Natural killer cell (primary cell): ENCODE measurements at regions not wholly inside any gene's neighbourhood (a gene's known extent, or its start where the extent isn't known, plus 50 kb on each side); places are given as distances from the start of the nearest gene placed in this dataset.

Source experiments
- ATAC-seq, 3 donors: fragments of 150-1000 bp in 2 of 3; fragments of 200-7000 bp in 1 of 3; cut with Tn5 transposase; 1 replicate in 1 of 3; 2 replicates in 2 of 3; pipeline ENCODE4 v1.10.0; 2021; ENCODE audit warnings: mild to moderate bottlenecking in 2 of 3, moderate library complexity in 2 of 3
- DNase-seq, 2 donors: peaks; one replicate each; pipeline versions ENCODE4 v3.0.0 to v3.0.0-alpha.2; 2013 to 2021; ENCODE audit warnings: mixed read lengths in 1 of 2
- H3K27ac ChIP-seq: one replicate; pipeline ENCODE4 v1.5.1; 2013; ENCODE audit warnings: mild to moderate bottlenecking, low read length
- H3K27me3 ChIP-seq: one replicate; pipeline ENCODE4 v1.6.1; 2013; ENCODE audit warnings: low read length; ENCODE audit not compliant: control insufficient read depth, insufficient read depth
- H3K36me3 ChIP-seq: one replicate; pipeline ENCODE4 v1.6.1; 2013; ENCODE audit warnings: low read length; ENCODE audit not compliant: control insufficient read depth, insufficient read depth
- H3K4me1 ChIP-seq: one replicate; pipeline ENCODE4 v1.6.1; 2013; ENCODE audit warnings: low read length; ENCODE audit not compliant: control insufficient read depth, insufficient read depth
- H3K4me3 ChIP-seq: one replicate; pipeline ENCODE4 v1.5.1; 2013; ENCODE audit warnings: low read length
- H3K9me3 ChIP-seq: one replicate; pipeline ENCODE4 v1.6.1; 2013; ENCODE audit warnings: low read length; ENCODE audit not compliant: control insufficient read depth, insufficient read depth
- H3K27ac Mint-ChIP-seq, 2 donors: one replicate each; pipeline ENCODE4 v1.8.0; 2022; ENCODE audit warnings: mild to moderate bottlenecking in 2 of 2, mixed read lengths in 2 of 2, moderate library complexity in 1 of 2
- H3K27me3 Mint-ChIP-seq, 2 donors: one replicate each; pipeline ENCODE4 v1.8.0; 2022; ENCODE audit warnings: low read depth in 2 of 2, mixed read lengths in 2 of 2
- H3K36me3 Mint-ChIP-seq: one replicate; pipeline ENCODE4 v1.8.0; 2022; ENCODE audit warnings: mixed read lengths
- H3K4me1 Mint-ChIP-seq, 2 donors: one replicate each; pipeline ENCODE4 v1.8.0; 2022; ENCODE audit warnings: mixed read lengths in 2 of 2
- H3K4me3 Mint-ChIP-seq: one replicate; pipeline ENCODE4 v1.8.0; 2022; ENCODE audit warnings: mild to moderate bottlenecking, moderate library complexity, mixed read lengths
- H3K9me3 Mint-ChIP-seq, 2 donors: one replicate each; pipeline ENCODE4 v1.8.0; 2022; ENCODE audit warnings: mixed read lengths in 2 of 2
- WGBS: methylation state at CpG from one replicate; pipeline ENCODE4 v1.1.7; 2013; ENCODE audit warnings: missing lambda C conversion rate; ENCODE audit not compliant: insufficient coverage; 5-methylcytosine and 5-hydroxymethylcytosine counted together
- intact Hi-C: fragments of 100-400 bp; cut with micrococcal nuclease; formaldehyde crosslinking; loops from one replicate; pipeline ENCODE4 v1.14.2; 2022
- TF ChIP-seq, protein P1 (sequence below): fragments of 200-600 bp; IDR thresholded peaks from one replicate; pipeline ENCODE4 v1.8.0; 2022; ENCODE audit warnings: antibody characterized with exemption

DNA sequence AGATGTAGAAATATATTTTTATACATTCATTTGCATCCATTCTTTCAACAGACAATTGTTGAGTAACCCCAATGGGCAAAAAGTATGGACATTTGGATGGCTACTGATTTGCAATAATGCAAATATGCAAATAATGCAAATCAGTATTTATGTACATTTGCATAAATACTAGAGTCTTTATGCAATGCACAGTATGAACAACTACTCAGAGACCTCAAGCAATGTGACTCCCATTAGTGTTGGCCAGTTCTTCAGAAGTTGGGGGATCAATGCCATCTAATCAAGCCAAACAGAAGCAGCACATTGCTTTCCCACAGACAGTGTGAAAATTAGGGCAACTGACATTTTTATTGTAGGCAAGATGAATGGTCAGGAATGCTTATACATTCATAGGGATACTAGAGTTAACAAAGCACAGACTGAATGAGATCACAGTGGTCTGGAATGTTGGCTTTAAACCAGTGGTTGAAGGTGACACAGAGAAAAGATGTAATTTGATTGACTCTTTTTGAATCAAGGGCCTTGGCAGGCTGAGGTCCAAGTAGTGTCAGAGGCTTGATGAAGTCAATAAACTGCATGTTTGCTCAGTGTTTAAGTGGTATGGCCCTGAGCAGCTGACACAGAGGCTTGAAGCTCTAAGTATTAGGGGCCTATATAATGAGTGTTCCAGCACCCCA lies 256.6 kb downstream of the CTH start:
- TF ChIP-seq, protein P1, sequence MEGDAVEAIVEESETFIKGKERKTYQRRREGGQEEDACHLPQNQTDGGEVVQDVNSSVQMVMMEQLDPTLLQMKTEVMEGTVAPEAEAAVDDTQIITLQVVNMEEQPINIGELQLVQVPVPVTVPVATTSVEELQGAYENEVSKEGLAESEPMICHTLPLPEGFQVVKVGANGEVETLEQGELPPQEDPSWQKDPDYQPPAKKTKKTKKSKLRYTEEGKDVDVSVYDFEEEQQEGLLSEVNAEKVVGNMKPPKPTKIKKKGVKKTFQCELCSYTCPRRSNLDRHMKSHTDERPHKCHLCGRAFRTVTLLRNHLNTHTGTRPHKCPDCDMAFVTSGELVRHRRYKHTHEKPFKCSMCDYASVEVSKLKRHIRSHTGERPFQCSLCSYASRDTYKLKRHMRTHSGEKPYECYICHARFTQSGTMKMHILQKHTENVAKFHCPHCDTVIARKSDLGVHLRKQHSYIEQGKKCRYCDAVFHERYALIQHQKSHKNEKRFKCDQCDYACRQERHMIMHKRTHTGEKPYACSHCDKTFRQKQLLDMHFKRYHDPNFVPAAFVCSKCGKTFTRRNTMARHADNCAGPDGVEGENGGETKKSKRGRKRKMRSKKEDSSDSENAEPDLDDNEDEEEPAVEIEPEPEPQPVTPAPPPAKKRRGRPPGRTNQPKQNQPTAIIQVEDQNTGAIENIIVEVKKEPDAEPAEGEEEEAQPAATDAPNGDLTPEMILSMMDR, result no peak
- H3K27me3 ChIP-seq, result no peaks in the 10 kb centered on the region
- Mint-ChIP-seq H3K4me3 (no peak overlapping the region), H3K27ac (no peak overlapping the region), H3K27me3 (peaks cover 0 to 2% of the 10 kb centered on the region in 2 donors), H3K9me3 (no peaks in the 10 kb centered on the region), H3K4me1 (no peaks in the 10 kb centered on the region), H3K36me3 (no peaks in the 10 kb centered on the region)
- ATAC-seq (no peak), DNase-seq (no peak)
- H3K36me3 ChIP-seq, result no peaks in the 10 kb centered on the region
- H3K27ac ChIP-seq, result no peak overlapping the region
- no peaks in the 10 kb centered on the region for H3K4me1 ChIP-seq
- H3K4me3 ChIP-seq, result no peak overlapping the region
- intact Hi-C loops, result no loop called here
- no peaks in the 10 kb centered on the region for H3K9me3 ChIP-seq

DNA sequence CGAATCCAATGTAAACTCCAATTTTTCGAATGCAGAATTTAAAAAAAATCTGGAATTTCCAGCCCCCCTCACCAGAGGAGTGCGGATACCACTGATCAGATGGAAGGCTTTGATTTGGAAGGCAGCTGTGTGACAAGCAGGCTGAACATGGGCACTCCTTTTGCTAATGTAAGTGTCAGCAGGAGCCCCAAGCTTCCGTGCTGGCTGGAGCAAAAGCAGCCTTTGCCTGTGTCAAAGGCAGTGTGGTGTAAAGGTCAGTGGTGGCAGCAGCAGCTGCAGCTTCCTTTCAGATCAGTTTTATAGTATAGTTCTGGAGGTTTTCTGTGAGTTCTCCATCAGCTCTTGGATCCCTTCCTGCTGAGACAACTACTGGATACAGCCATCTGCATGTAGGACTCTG lies 259.9 kb downstream of the CTH start:
- H3K4me3 Mint-ChIP-seq, result no peak overlapping the region
- DNase-seq (no peak), ATAC-seq (no peak)
- intact Hi-C loops, result no loop called here
- H3K27ac Mint-ChIP-seq, result no peak overlapping the region
- Histone ChIP-seq H3K27ac (no peak overlapping the region), H3K4me3 (no peak overlapping the region), H3K27me3 (no peaks in the 10 kb centered on the region), H3K4me1 (no peaks in the 10 kb centered on the region), H3K9me3 (no peaks in the 10 kb centered on the region), H3K36me3 (no peaks in the 10 kb centered on the region)
- no peaks in the 10 kb centered on the region for H3K36me3 Mint-ChIP-seq
- TF ChIP-seq, protein P1, result no peak
- peaks cover 0 to 4% of the 10 kb centered on the region in 2 donors for H3K27me3 Mint-ChIP-seq
- H3K4me1 Mint-ChIP-seq, result peaks cover 5 to 12% of the 10 kb centered on the region in 2 donors
- WGBS, result 90% methylated on average over 3 of the region's 4 CpGs
- no peaks in the 10 kb centered on the region for H3K9me3 Mint-ChIP-seq

DNA sequence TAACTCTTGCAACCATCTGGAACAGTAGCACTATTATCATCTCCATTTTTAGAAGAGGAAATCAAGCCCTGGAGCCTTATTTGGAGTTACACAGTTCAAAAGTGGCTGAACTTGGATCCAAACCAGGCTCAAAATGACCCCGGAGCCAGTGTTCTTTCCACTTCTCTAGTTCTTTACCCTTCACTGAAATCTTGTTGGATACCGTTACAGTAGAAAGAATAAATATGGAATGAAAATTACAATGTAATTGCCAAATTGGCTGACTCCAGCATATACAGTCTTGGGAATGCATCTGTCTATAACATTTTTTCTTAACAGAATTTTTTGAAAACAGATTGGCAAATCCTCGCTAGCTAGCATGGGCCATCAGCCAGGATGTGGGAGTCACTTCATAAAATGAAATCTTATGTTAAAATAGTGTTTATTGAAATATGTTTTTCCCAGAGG lies 261.4 kb downstream of the CTH start:
- Mint-ChIP-seq H3K27ac (no peak overlapping the region), H3K36me3 (no peaks in the 10 kb centered on the region), H3K9me3 (no peaks in the 10 kb centered on the region), H3K27me3 (peaks cover 0 to 4% of the 10 kb centered on the region in 2 donors), H3K4me3 (no peak overlapping the region), H3K4me1 (peaks cover 6 to 14% of the 10 kb centered on the region in 2 donors)
- TF ChIP-seq, protein P1, result no peak
- no peak for DNase-seq
- no peaks in the 10 kb centered on the region for H3K27me3 ChIP-seq
- H3K4me3 ChIP-seq, result no peak overlapping the region
- no peaks in the 10 kb centered on the region for H3K4me1 ChIP-seq
- no peak overlapping the region for H3K27ac ChIP-seq
- ATAC-seq, result no peak
- intact Hi-C loops, result no loop called here
- 94% methylated on average over 2 of the region's 3 CpGs for WGBS
- no peaks in the 10 kb centered on the region for H3K36me3 ChIP-seq
- no peaks in the 10 kb centered on the region for H3K9me3 ChIP-seq
